Loucy (cell line): ENCODE measurements at regions not wholly inside any gene's neighbourhood (a gene's known extent, or its start where the extent isn't known, plus 50 kb on each side); places are given as distances from the start of the nearest gene placed in this dataset.

Source experiments
- CTCF ChIP-seq: fragments of 200-600 bp; sonication (generic); conservative IDR thresholded peaks from 2 replicates; pipeline ENCODE4 v1.5.1; 2014; ENCODE audit warnings: mild to moderate bottlenecking, antibody characterized with exemption, low read length
- EZH2phosphoT487 ChIP-seq: fragments of 200-600 bp; IDR thresholded peaks from 2 replicates; pipeline ENCODE4 v1.6.1; 2018; ENCODE audit warnings: antibody characterized with exemption, mild to moderate bottlenecking, moderate library complexity, borderline replicate concordance

- no peak for TF ChIP-seq CTCF
- TF ChIP-seq EZH2phosphoT487: no peak
Measured at GRCh38 chr6:148134592-148134991, 208.0 kb upstream of the SASH1 start.
